Mesenchymal stem cell (in vitro differentiated cells and primary cell): ENCODE measurements at regions not wholly inside any gene's neighbourhood (a gene's known extent, or its start where the extent isn't known, plus 50 kb on each side); places are given as distances from the start of the nearest gene placed in this dataset.

ENCODE experiments used
- DNase-seq: peaks from one replicate; pipeline ENCODE4 v3.0.0-alpha.2; 2013
- H2AFZ ChIP-seq: one replicate; pipeline ENCODE4 v1.6.1; 2013; ENCODE audit warnings: low read depth, mild to moderate bottlenecking, control low read depth, inconsistent platforms, low read length, moderate library complexity
- H2AK5ac ChIP-seq: 2 replicates; pipeline ENCODE4 v1.6.1; 2013; ENCODE audit warnings: low read length, moderate library complexity, mild to moderate bottlenecking, inconsistent platforms; ENCODE audit not compliant: severe bottlenecking
- H2BK120ac ChIP-seq: one replicate; pipeline ENCODE4 v1.6.1; 2013; ENCODE audit warnings: low read depth, mild to moderate bottlenecking, inconsistent platforms, low read length, moderate library complexity
- H2BK12ac ChIP-seq, 2 experiments: one replicate each; pipeline ENCODE4 v1.6.1; 2013; ENCODE audit warnings: inconsistent platforms in 2 of 2, low read length in 2 of 2, mild to moderate bottlenecking in 2 of 2, moderate library complexity in 2 of 2, control low read depth in 1 of 2
- H2BK15ac ChIP-seq: one replicate; pipeline ENCODE4 v1.6.1; 2013; ENCODE audit warnings: mild to moderate bottlenecking, low read depth, inconsistent platforms; ENCODE audit not compliant: poor library complexity, severe bottlenecking
- H2BK5ac ChIP-seq: 2 replicates; pipeline ENCODE4 v1.6.1; 2013; ENCODE audit warnings: low read depth, mild to moderate bottlenecking, low read length, control low read depth, inconsistent platforms; ENCODE audit not compliant: poor library complexity, severe bottlenecking
- H3K14ac ChIP-seq, 2 experiments: one replicate each; pipeline ENCODE4 v1.6.1; 2013; ENCODE audit warnings: inconsistent platforms in 2 of 2, low read length in 2 of 2, control low read depth in 1 of 2, mild to moderate bottlenecking in 1 of 2, moderate library complexity in 1 of 2
- H3K18ac ChIP-seq, 2 experiments: one replicate each; pipeline ENCODE4 v1.6.1; 2013; ENCODE audit warnings: inconsistent platforms in 2 of 2, low read length in 2 of 2, control low read depth in 1 of 2, low read depth in 1 of 2, mild to moderate bottlenecking in 1 of 2
- H3K23ac ChIP-seq, 2 experiments: one replicate each; pipeline ENCODE4 v1.6.1; 2013; ENCODE audit warnings: inconsistent platforms in 2 of 2, low read length in 2 of 2, mild to moderate bottlenecking in 2 of 2, moderate library complexity in 2 of 2, control low read depth in 1 of 2
- H3K27ac ChIP-seq: 2 replicates; pipeline ENCODE4 v1.5.1; 2013; ENCODE audit warnings: mild to moderate bottlenecking, moderate library complexity, low read length, control low read depth, inconsistent platforms; ENCODE audit not compliant: poor library complexity, severe bottlenecking
- H3K27me3 ChIP-seq, 2 experiments: 2 replicates each; pipeline versions ENCODE4 v1.6.1 to v1.7.0; 2013; ENCODE audit warnings: low read length in 2 of 2, mild to moderate bottlenecking in 2 of 2, moderate library complexity in 2 of 2, control low read depth in 1 of 2, inconsistent platforms in 1 of 2; ENCODE audit not compliant: control insufficient read depth in 1 of 2, insufficient read depth in 1 of 2
- H3K36me3 ChIP-seq, 2 experiments: 2 replicates each; pipeline versions ENCODE4 v1.6.1 to v1.7.0; 2013; ENCODE audit warnings: low read length in 2 of 2, control low read depth in 1 of 2, inconsistent platforms in 1 of 2, low read depth in 1 of 2, mild to moderate bottlenecking in 1 of 2; ENCODE audit not compliant: insufficient read depth in 2 of 2, control insufficient read depth in 1 of 2
- H3K4ac ChIP-seq, 2 experiments: one replicate each; pipeline ENCODE4 v1.6.1; 2013; ENCODE audit warnings: inconsistent platforms in 2 of 2, low read length in 2 of 2, mild to moderate bottlenecking in 2 of 2, moderate library complexity in 2 of 2, control low read depth in 1 of 2, low read depth in 1 of 2
- H3K4me1 ChIP-seq: 2 replicates; pipeline ENCODE4 v1.6.1; 2013; ENCODE audit warnings: low read depth, low read length, control low read depth; ENCODE audit not compliant: control insufficient read depth, insufficient read depth
- H3K4me2 ChIP-seq: 2 replicates; pipeline ENCODE4 v1.6.1; 2013; ENCODE audit warnings: low read length, mild to moderate bottlenecking, inconsistent platforms; ENCODE audit not compliant: poor library complexity, severe bottlenecking
- H3K4me3 ChIP-seq, 2 experiments: 2 replicates each; pipeline versions ENCODE4 v1.5.1 to v1.7.0; 2013; ENCODE audit warnings: low read length in 2 of 2, mild to moderate bottlenecking in 2 of 2, control low read depth in 1 of 2, low read depth in 1 of 2; ENCODE audit not compliant: insufficient read depth in 1 of 2
- H3K79me1 ChIP-seq: replicated peaks from 2 replicates; pipeline ENCODE4 v1.6.1; 2013; ENCODE audit warnings: mild to moderate bottlenecking, control low read depth, low read length, inconsistent platforms; ENCODE audit not compliant: poor library complexity, severe bottlenecking
- H3K9ac ChIP-seq: 2 replicates; pipeline ENCODE4 v1.7.0; 2013; ENCODE audit warnings: mild to moderate bottlenecking, low read length, moderate library complexity
- H3K9me3 ChIP-seq: 2 replicates; pipeline ENCODE4 v1.7.0; 2013; ENCODE audit warnings: mild to moderate bottlenecking, low read length; ENCODE audit not compliant: control insufficient read depth
- H4K8ac ChIP-seq: one replicate; pipeline ENCODE4 v1.6.1; 2013; ENCODE audit warnings: inconsistent platforms, mild to moderate bottlenecking, low read length, moderate library complexity
- H4K91ac ChIP-seq: one replicate; pipeline ENCODE4 v1.6.1; 2013; ENCODE audit warnings: mild to moderate bottlenecking, low read length, inconsistent platforms
- WGBS: methylation state at CpG from one replicate; pipeline ENCODE4 v1.1.7; 2013; ENCODE audit warnings: mixed read lengths; 5-methylcytosine and 5-hydroxymethylcytosine counted together

DNA sequence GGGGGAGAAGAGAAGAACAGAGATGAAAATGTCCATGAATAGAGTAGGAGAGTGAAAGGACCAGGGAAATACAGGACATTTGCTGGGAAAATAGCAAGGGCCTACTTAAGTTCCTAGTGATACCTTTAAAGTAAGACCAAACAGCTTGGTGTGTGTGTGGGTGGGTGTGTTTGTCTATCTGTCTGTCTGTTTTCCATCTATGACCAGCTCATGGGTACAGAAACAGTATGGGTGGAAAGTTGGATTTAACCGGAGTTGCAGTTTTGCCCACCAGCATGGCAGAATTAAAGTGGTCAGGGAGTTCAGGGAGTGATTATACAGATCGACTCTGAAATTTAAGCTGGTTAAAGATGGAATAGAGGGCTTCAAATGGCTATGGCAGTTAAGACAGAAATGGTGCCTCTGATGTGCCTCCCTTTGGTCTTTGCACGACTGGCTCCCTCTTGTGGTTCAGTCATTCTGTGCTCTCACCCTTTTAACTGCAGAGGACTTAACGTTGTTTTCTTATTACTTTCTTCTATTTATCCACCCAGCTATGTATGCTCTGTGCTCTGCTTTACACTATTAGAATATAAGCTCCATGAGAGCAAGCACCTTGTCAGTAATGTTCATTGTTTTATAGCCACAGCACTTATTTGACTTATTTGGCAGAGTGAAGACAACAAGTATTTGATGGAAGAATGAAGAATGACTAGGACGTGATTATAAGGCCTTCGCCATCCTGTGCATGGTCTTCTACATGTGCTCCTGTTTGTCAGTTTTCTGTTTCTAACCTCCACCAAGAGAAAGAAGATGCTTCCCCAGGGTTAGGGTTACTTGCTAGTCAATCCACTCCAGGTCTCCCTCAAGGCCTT, 72.7 kb upstream of the AK4 start:
- Histone ChIP-seq H3K4me2 (no peak overlapping the region), H4K91ac (no peak overlapping the region), H2AFZ (no peak overlapping the region), H3K4ac (no peak overlapping the region), H3K27me3 (no peaks in the 10 kb centered on the region), H2BK120ac (no peak overlapping the region), H3K23ac (no peak overlapping the region), H2BK5ac (no peak overlapping the region), H2BK15ac (no peak overlapping the region), H3K79me1 (no peaks in the 10 kb centered on the region), H3K4me3 (no peak overlapping the region), H2BK12ac (no peak overlapping the region), H3K27ac (no peak overlapping the region), H4K8ac (no peak overlapping the region), H3K9me3 (no peaks in the 10 kb centered on the region), H3K18ac (no peak overlapping the region), H3K36me3 (no peaks in the 10 kb centered on the region), H3K4me1 (no peaks in the 10 kb centered on the region), H3K9ac (no peak overlapping the region), H2AK5ac (no peak overlapping the region), H3K14ac (no peak overlapping the region)
- peak; percentile 68 for DNase-seq
- 58% methylated on average over 6 of the region's 6 CpGs for WGBS

DNA sequence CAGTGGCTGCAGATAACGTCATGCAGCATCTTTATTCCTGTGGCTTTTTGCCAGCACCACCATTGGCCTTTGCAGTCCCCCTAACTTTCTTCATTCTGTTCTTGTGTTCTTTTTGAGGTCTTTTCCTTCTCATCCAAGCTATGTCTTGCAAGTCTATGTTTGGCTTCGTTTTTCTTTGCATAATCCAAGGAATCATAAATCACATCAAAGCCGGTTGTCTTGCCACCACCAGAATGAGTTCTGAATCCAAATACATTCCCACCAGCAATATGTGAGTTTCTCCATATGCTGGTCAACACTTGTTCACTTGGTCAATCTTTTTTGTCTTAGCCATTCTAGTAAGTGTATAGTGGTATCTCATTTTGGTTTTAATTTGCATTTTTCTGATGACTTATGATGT, 70.6 kb upstream of the AK4 start:
- H3K14ac ChIP-seq, result no peak overlapping the region
- 69% methylated on average over 3 of the region's 3 CpGs for WGBS
- H3K9ac ChIP-seq, result no peak overlapping the region
- DNase-seq, result no peak
- no peaks in the 10 kb centered on the region for H3K4me1 ChIP-seq
- H3K9me3 ChIP-seq, result no peaks in the 10 kb centered on the region
- no peak overlapping the region for H3K4ac ChIP-seq
- no peak overlapping the region for H3K23ac ChIP-seq
- no peak overlapping the region for H2AFZ ChIP-seq
- H2BK5ac ChIP-seq, result no peak overlapping the region
- no peak overlapping the region for H3K4me3 ChIP-seq
- no peaks in the 10 kb centered on the region for H3K79me1 ChIP-seq
- H2AK5ac ChIP-seq, result no peak overlapping the region
- H2BK12ac ChIP-seq, result no peak overlapping the region
- H3K18ac ChIP-seq, result no peak overlapping the region
- no peak overlapping the region for H3K27ac ChIP-seq
- H4K8ac ChIP-seq, result no peak overlapping the region
- H2BK15ac ChIP-seq, result no peak overlapping the region
- H3K4me2 ChIP-seq, result no peak overlapping the region
- no peaks in the 10 kb centered on the region for H3K36me3 ChIP-seq
- H4K91ac ChIP-seq, result no peak overlapping the region
- H2BK120ac ChIP-seq, result no peak overlapping the region
- no peaks in the 10 kb centered on the region for H3K27me3 ChIP-seq

- H3K27ac ChIP-seq, result no peak overlapping the region
- H3K4me2 ChIP-seq, result no peak overlapping the region
- no peak overlapping the region for H2BK15ac ChIP-seq
- no peaks in the 10 kb centered on the region for H3K4me1 ChIP-seq
- peak overlapping the region; percentile 25 for H3K9ac ChIP-seq
- no peaks in the 10 kb centered on the region for H3K36me3 ChIP-seq
- no peaks in the 10 kb centered on the region for H3K27me3 ChIP-seq
- 69% methylated on average over 2 of the region's 5 CpGs for WGBS
- H3K23ac ChIP-seq, result no peak overlapping the region
- H4K91ac ChIP-seq, result no peak overlapping the region
- no peak overlapping the region for H2BK5ac ChIP-seq
- no peak overlapping the region for H2BK12ac ChIP-seq
- H2AFZ ChIP-seq, result no peak overlapping the region
- H3K9me3 ChIP-seq, result no peaks in the 10 kb centered on the region
- no peak overlapping the region for H3K4me3 ChIP-seq
- no peak overlapping the region for H3K18ac ChIP-seq
- no peak overlapping the region for H2AK5ac ChIP-seq
- H3K14ac ChIP-seq, result no peak overlapping the region
- no peaks in the 10 kb centered on the region for H3K79me1 ChIP-seq
- H3K4ac ChIP-seq, result no peak overlapping the region
- DNase-seq, result peak; percentile 29
- H4K8ac ChIP-seq, result no peak overlapping the region
- no peak overlapping the region for H2BK120ac ChIP-seq
Measured at GRCh38 chr1:65079941-65080340, 68.1 kb upstream of the AK4 start.

- no peaks in the 10 kb centered on the region for H3K79me1 ChIP-seq
- H2BK15ac ChIP-seq, result no peak overlapping the region
- no peaks in the 10 kb centered on the region for H3K36me3 ChIP-seq
- peaks cover 6% of the 10 kb centered on the region for H3K9me3 ChIP-seq
- no peak overlapping the region for H2BK5ac ChIP-seq
- no peak for DNase-seq
- no peak overlapping the region for H2BK120ac ChIP-seq
- no peak overlapping the region for H3K23ac ChIP-seq
- WGBS, result 96% methylated on average over 4 of the region's 6 CpGs
- no peak overlapping the region for H3K27ac ChIP-seq
- H3K4me1 ChIP-seq, result no peaks in the 10 kb centered on the region
- H2BK12ac ChIP-seq, result no peak overlapping the region
- no peak overlapping the region for H3K4me2 ChIP-seq
- no peak overlapping the region for H3K18ac ChIP-seq
- no peak overlapping the region for H3K9ac ChIP-seq
- no peak overlapping the region for H2AFZ ChIP-seq
- no peak overlapping the region for H3K4ac ChIP-seq
- no peak overlapping the region for H4K91ac ChIP-seq
- no peaks in the 10 kb centered on the region for H3K27me3 ChIP-seq
- H3K14ac ChIP-seq, result no peak overlapping the region
- H2AK5ac ChIP-seq, result no peak overlapping the region
- no peak overlapping the region for H3K4me3 ChIP-seq
- no peak overlapping the region for H4K8ac ChIP-seq
Measured at GRCh38 chr1:65082346-65083040, 65.5 kb upstream of the AK4 start.
